Pancreas (tissue), 10 donors: ENCODE measurements at regions not wholly inside any gene's neighbourhood (a gene's known extent, or its start where the extent isn't known, plus 50 kb on each side); places are given as distances from the start of the nearest gene placed in this dataset.

Experiments
- ATAC-seq, 4 donors: fragments of 200-7000 bp; cut with Tn5 transposase; one replicate each; pipeline versions ENCODE4 v1.8.0 to v1.9.1; 2020; ENCODE audit warnings: mild to moderate bottlenecking in 4 of 4, moderate library complexity in 4 of 4
- DNase-seq, 6 donors: peaks; one replicate each; pipeline ENCODE4 v3.0.0-alpha.2; 2020
- FAIRE-seq: peaks from 2 replicates; lab custom pipeline; 2012; peaks lifted over from hg19 to GRCh38; lab: Jason Lieb, UNC
- H3K27ac ChIP-seq, 4 donors: fragments of 200-600 bp; sonication (generic); 1 replicate in 3 of 4; 2 replicates in 1 of 4; pipeline versions ENCODE4 v1.5.0 to v1.8.0; 2020
- H3K27me3 ChIP-seq, 4 donors: fragments of 200-600 bp; one replicate each; pipeline ENCODE4 v1.8.0; 2021
- H3K36me3 ChIP-seq, 3 donors: fragments of 200-600 bp; sonication (generic) in 1 of 3; one replicate each; pipeline versions ENCODE4 v1.5.0 to v1.8.0; 2020 to 2021
- H3K4me1 ChIP-seq, 3 donors: fragments of 200-600 bp; one replicate each; pipeline ENCODE4 v1.8.0; 2021
- H3K4me3 ChIP-seq, 4 donors: fragments of 200-600 bp; sonication (generic) in 2 of 4; one replicate each; pipeline versions ENCODE4 v1.5.0 to v1.8.0; 2020 to 2021
- H3K9me3 ChIP-seq, 4 donors: fragments of 200-600 bp; one replicate each; pipeline ENCODE4 v1.8.0; 2021
- CTCF ChIP-seq, 4 donors: fragments of 200-600 bp; sonication (generic) in 3 of 4; IDR thresholded peaks; one replicate each; pipeline versions ENCODE4 v1.5.0 to v1.8.0; 2021; ENCODE audit warnings: antibody characterized with exemption in 4 of 4
- WGBS, 2 donors: extraction: QIAGEN DNeasy Blood & Tissue Kit; methylation state at CpG; one replicate each; pipeline ENCODE4 v1.1.7; 2013; 5-methylcytosine and 5-hydroxymethylcytosine counted together
- intact Hi-C, 3 donors: fragments of 100-400 bp; cut with DNase I; formaldehyde crosslinking; loops; one replicate each; pipeline versions ENCODE4 v1.11.1 to v1.14.2; 2022
- donor health status: healthy with polysubstance abuse.
- donor health status: DM: no; HTN: no; CAD: no; lungs with moderate emphysema.
- donor health status: DM: no; HTN: no; CAD: no.
- donor health status: control.
- donor health status: control.
- donor health status: Bipolar disorder and iron deficiency.
- donor health status: DM: yes; HTN: yes; CAD: no.
- donor health status: DM: no; HTN: no; CAD: no.
- donor health status: DM: no; HTN: no; CAD: no.
- donor health status: DM: yes; HTN: yes; CAD: no.

GRCh38 chr6:114541794-114542193 is 199.0 kb upstream of the HS3ST5 start:
- no peak for TF ChIP-seq CTCF (IDR thresholded peaks at IDR 0.05)
- Histone ChIP-seq H3K9me3 (no peaks in the 10 kb centered on the region), H3K4me1 (no peaks in the 10 kb centered on the region), H3K27ac (no peak overlapping the region), H3K36me3 (no peaks in the 10 kb centered on the region), H3K27me3 (no peaks in the 10 kb centered on the region), H3K4me3 (no peak overlapping the region)
- ATAC-seq: no peak
- 85 to 90% methylated on average over 21 of the region's 21 CpGs for WGBS, 2 donors
- DNase-seq: peak in 3 of 6 donors; percentile 18 to 55 (median 50)
- no peak for FAIRE-seq
- intact Hi-C loops: no loop called here

GRCh38 chr6:114537977-114538376 is 195.2 kb upstream of the HS3ST5 start:
- no peak for FAIRE-seq
- no peak for TF ChIP-seq CTCF (IDR thresholded peaks at IDR 0.05)

DNA sequence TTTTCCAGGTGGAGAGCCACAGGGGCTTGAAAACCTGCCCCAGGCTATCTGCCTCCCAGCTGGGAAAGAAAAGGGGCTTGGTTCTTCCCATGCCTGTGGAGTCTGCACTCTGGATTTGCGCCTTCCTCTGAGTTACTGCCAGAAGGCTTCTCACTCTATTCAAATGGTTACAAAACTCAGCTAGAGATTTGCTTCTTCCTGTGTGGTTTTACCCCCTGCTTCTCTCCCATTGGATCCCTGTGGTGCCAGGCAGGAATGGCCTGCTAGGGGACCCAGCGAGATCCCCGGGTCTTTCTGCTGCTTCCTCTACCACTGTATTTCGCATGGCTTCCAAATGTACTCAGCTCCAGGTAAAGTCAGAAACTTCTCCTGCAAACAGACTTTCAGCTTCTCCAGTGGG is 192.0 kb upstream of the HS3ST5 start:
- no peak overlapping the region for H3K4me3 ChIP-seq
- no peak for TF ChIP-seq CTCF (IDR thresholded peaks at IDR 0.05)
- no peaks in the 10 kb centered on the region for H3K9me3 ChIP-seq
- ATAC-seq (no peak), FAIRE-seq (no peak), DNase-seq (no peak)
- intact Hi-C loops: no loop called here
- no peak overlapping the region for H3K27ac ChIP-seq
- 81 to 90% methylated on average over 4 of the region's 4 CpGs for WGBS, 2 donors
- no peaks in the 10 kb centered on the region for H3K27me3 ChIP-seq
- no peaks in the 10 kb centered on the region for H3K36me3 ChIP-seq
- H3K4me1 ChIP-seq: no peaks in the 10 kb centered on the region

More at GRCh38 chr6:114537977-114538376, 195.2 kb upstream of the HS3ST5 start:
- no peak for DNase-seq
- 73 to 85% methylated on average over 3 of the region's 3 CpGs for WGBS, 2 donors
- Histone ChIP-seq H3K27ac (no peak overlapping the region), H3K36me3 (no peaks in the 10 kb centered on the region), H3K4me3 (no peak overlapping the region), H3K27me3 (no peaks in the 10 kb centered on the region), H3K9me3 (no peaks in the 10 kb centered on the region), H3K4me1 (no peaks in the 10 kb centered on the region)
- intact Hi-C loops: no loop called here
- no peak for ATAC-seq

- FAIRE-seq: no peak
- H3K27me3 ChIP-seq: no peaks in the 10 kb centered on the region
- no peak overlapping the region for H3K4me3 ChIP-seq
- H3K4me1 ChIP-seq: no peaks in the 10 kb centered on the region
- H3K9me3 ChIP-seq: no peaks in the 10 kb centered on the region
- H3K36me3 ChIP-seq: no peaks in the 10 kb centered on the region
- DNase-seq: no peak
- intact Hi-C loops: no loop called here
- no peak for ATAC-seq
- no peak overlapping the region for H3K27ac ChIP-seq
- TF ChIP-seq CTCF (IDR thresholded peaks at IDR 0.05): no peak
Observed at GRCh38 chr6:114524081-114524480, 181.3 kb upstream of the HS3ST5 start.

DNA sequence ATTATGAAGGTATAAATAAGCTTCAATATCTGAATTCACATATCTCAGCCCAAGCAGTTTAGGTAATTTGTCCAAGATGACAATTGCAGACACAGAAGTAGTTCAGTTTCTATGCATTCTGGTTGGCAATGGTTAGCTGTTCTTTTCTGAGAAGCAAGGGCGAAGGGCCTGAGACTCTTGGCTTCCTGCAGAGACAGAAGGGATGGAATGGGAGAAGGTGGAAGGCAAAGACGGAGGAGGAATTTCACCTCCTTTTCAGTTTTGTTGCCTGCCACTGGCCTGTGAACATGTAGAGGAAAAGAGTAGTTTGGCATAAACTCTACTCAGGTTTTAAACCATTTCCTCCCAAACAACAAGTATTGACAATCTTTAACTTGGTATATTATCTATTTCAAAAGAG is 180.7 kb upstream of the HS3ST5 start:
- Histone ChIP-seq H3K27me3 (no peaks in the 10 kb centered on the region), H3K4me1 (no peaks in the 10 kb centered on the region), H3K27ac (no peak overlapping the region), H3K4me3 (no peak overlapping the region), H3K36me3 (no peaks in the 10 kb centered on the region), H3K9me3 (no peaks in the 10 kb centered on the region)
- FAIRE-seq (no peak), DNase-seq (no peak), ATAC-seq (no peak)
- 79 to 80% methylated on average over 2 of the region's 2 CpGs for WGBS, 2 donors
- intact Hi-C loops: no loop called here
- no peak for TF ChIP-seq CTCF (IDR thresholded peaks at IDR 0.05)
